H9 (cell line): ENCODE measurements at regions not wholly inside any gene's neighbourhood (a gene's known extent, or its start where the extent isn't known, plus 50 kb on each side); places are given as distances from the start of the nearest gene placed in this dataset.

Experiments used
- DNase-seq: peaks from one replicate; pipeline ENCODE4 v3.0.0-alpha.2; 2017
- H2AFZ ChIP-seq: one replicate; pipeline ENCODE4 v1.6.1; 2013; ENCODE audit warnings: mild to moderate bottlenecking, low read length, control low read depth, moderate library complexity
- H2AK5ac ChIP-seq: 2 replicates; pipeline ENCODE4 v1.6.1; 2013; ENCODE audit warnings: low read length, control low read depth, mixed read lengths; ENCODE audit not compliant: insufficient read length
- H2BK120ac ChIP-seq: one replicate; pipeline ENCODE4 v1.6.1; 2013; ENCODE audit warnings: low read depth, mild to moderate bottlenecking, low read length, control low read depth, inconsistent platforms; ENCODE audit not compliant: poor library complexity, severe bottlenecking
- H2BK12ac ChIP-seq: 2 replicates; pipeline ENCODE4 v1.6.1; 2013; ENCODE audit warnings: low read length, control low read depth, mixed read lengths, low read depth; ENCODE audit not compliant: insufficient read length
- H2BK15ac ChIP-seq: 2 replicates; pipeline ENCODE4 v1.6.1; 2013; ENCODE audit warnings: low read depth, low read length, control low read depth
- H2BK20ac ChIP-seq: one replicate; pipeline ENCODE4 v1.6.1; 2013; ENCODE audit warnings: low read depth, mild to moderate bottlenecking, low read length, control low read depth, inconsistent platforms; ENCODE audit not compliant: poor library complexity, severe bottlenecking
- H2BK5ac ChIP-seq: 2 replicates; pipeline ENCODE4 v1.6.1; 2013; ENCODE audit warnings: low read length, control low read depth, mixed read lengths; ENCODE audit not compliant: insufficient read length
- H3K14ac ChIP-seq: 2 replicates; pipeline ENCODE4 v1.6.1; 2013; ENCODE audit warnings: low read length, control low read depth; ENCODE audit not compliant: insufficient read depth
- H3K18ac ChIP-seq: 2 replicates; pipeline ENCODE4 v1.6.1; 2013; ENCODE audit warnings: low read depth, mild to moderate bottlenecking, mixed read lengths, low read length, control low read depth; ENCODE audit not compliant: insufficient read length
- H3K23ac ChIP-seq: 2 replicates; pipeline ENCODE4 v1.6.1; 2013; ENCODE audit warnings: low read length, control low read depth, mixed read lengths, low read depth; ENCODE audit not compliant: insufficient read length
- H3K23me2 ChIP-seq: 2 replicates; pipeline ENCODE4 v1.6.1; 2013; ENCODE audit warnings: low read depth, mild to moderate bottlenecking, mixed read lengths, low read length, control low read depth; ENCODE audit not compliant: insufficient read length, poor library complexity, severe bottlenecking
- H3K27ac ChIP-seq: 2 replicates; pipeline ENCODE4 v1.5.1; 2013; ENCODE audit warnings: low read length, control low read depth, mixed read lengths, low read depth; ENCODE audit not compliant: insufficient read length
- H3K27me3 ChIP-seq: 2 replicates; pipeline ENCODE4 v1.6.1; 2013; ENCODE audit warnings: low read length, control low read depth, inconsistent platforms; ENCODE audit not compliant: insufficient read depth
- H3K4ac ChIP-seq: 2 replicates; pipeline ENCODE4 v1.6.1; 2013; ENCODE audit warnings: low read depth, mild to moderate bottlenecking, control low read depth, inconsistent platforms, low read length, moderate library complexity
- H3K4me1 ChIP-seq: 2 replicates; pipeline ENCODE4 v1.6.1; 2013; ENCODE audit warnings: low read length, control low read depth, inconsistent platforms; ENCODE audit not compliant: insufficient read depth
- H3K4me2 ChIP-seq: 2 replicates; pipeline ENCODE4 v1.6.1; 2013; ENCODE audit warnings: low read length, control low read depth, mixed read lengths; ENCODE audit not compliant: insufficient read length, insufficient read depth
- H3K56ac ChIP-seq: 2 replicates; pipeline ENCODE4 v1.6.1; 2013; ENCODE audit warnings: low read depth, mild to moderate bottlenecking, mixed read lengths, low read length, control low read depth; ENCODE audit not compliant: insufficient read length
- H3K79me1 ChIP-seq: 2 replicates; pipeline ENCODE4 v1.6.1; 2013; ENCODE audit warnings: low read depth, mild to moderate bottlenecking, moderate library complexity, low read length, control low read depth, inconsistent platforms; ENCODE audit not compliant: insufficient read depth, poor library complexity, severe bottlenecking
- H3K79me2 ChIP-seq: 2 replicates; pipeline ENCODE4 v1.6.1; 2013; ENCODE audit warnings: low read length, control low read depth, inconsistent platforms; ENCODE audit not compliant: insufficient read depth
- H3K9ac ChIP-seq: 2 replicates; pipeline ENCODE4 v1.6.1; 2013; ENCODE audit warnings: low read length, control low read depth, mixed read lengths; ENCODE audit not compliant: insufficient read length; ENCODE audit errors: extremely low read depth
- H3K9me3 ChIP-seq: one replicate; pipeline ENCODE4 v1.6.1; 2013; ENCODE audit warnings: low read depth, low read length, inconsistent platforms; ENCODE audit not compliant: control insufficient read depth
- H3T11ph ChIP-seq: one replicate; pipeline ENCODE4 v1.6.1; 2013; ENCODE audit warnings: mild to moderate bottlenecking, low read length, control low read depth, inconsistent platforms
- H4K20me1 ChIP-seq: one replicate; pipeline ENCODE4 v1.6.1; 2013; ENCODE audit not compliant: control insufficient read depth, insufficient read length, insufficient read depth
- H4K5ac ChIP-seq: 2 replicates; pipeline ENCODE4 v1.6.1; 2013; ENCODE audit warnings: low read depth, mild to moderate bottlenecking, mixed read lengths, low read length, control low read depth; ENCODE audit not compliant: insufficient read length
- H4K8ac ChIP-seq: replicated peaks from 2 replicates; pipeline ENCODE4 v1.6.1; 2013; ENCODE audit warnings: low read length, control low read depth, mixed read lengths, low read depth; ENCODE audit not compliant: insufficient read length
- H4K91ac ChIP-seq: 2 replicates; pipeline ENCODE4 v1.6.1; 2013; ENCODE audit warnings: low read depth, mild to moderate bottlenecking, moderate library complexity, mixed read lengths, low read length, control low read depth; ENCODE audit not compliant: insufficient read length
- H3K27ac Mint-ChIP-seq, 3 experiments: 2 replicates in 2 of 3; 3 replicates in 1 of 3; pipeline ENCODE4 v1.8.0; 2020 to 2021; ENCODE audit warnings: mixed read lengths in 3 of 3, mild to moderate bottlenecking in 1 of 3, moderate library complexity in 1 of 3
- H3K27me3 Mint-ChIP-seq: 2 replicates; pipeline ENCODE4 v1.8.0; 2021; ENCODE audit warnings: low read depth, mild to moderate bottlenecking, moderate library complexity, mixed read lengths
- H3K36me3 Mint-ChIP-seq, 3 experiments: 2 replicates in 2 of 3; 3 replicates in 1 of 3; pipeline ENCODE4 v1.8.0; 2020 to 2021; ENCODE audit warnings: low read depth in 3 of 3, mixed read lengths in 3 of 3; ENCODE audit not compliant: insufficient read depth in 1 of 3
- H3K4me1 Mint-ChIP-seq, 2 experiments: 2 replicates each; pipeline ENCODE4 v1.8.0; 2020; ENCODE audit warnings: mixed read lengths in 2 of 2
- H3K4me3 Mint-ChIP-seq, 2 experiments: 2 replicates in 1 of 2; 3 replicates in 1 of 2; pipeline ENCODE4 v1.8.0; 2020 to 2021; ENCODE audit warnings: mild to moderate bottlenecking in 2 of 2, mixed read lengths in 2 of 2, moderate library complexity in 1 of 2
- H3K9me3 Mint-ChIP-seq, 2 experiments: 2 replicates in 1 of 2; 3 replicates in 1 of 2; pipeline ENCODE4 v1.8.0; 2020; ENCODE audit warnings: mild to moderate bottlenecking in 2 of 2, mixed read lengths in 2 of 2, moderate library complexity in 1 of 2
- CTCF ChIP-seq: fragments of 200-600 bp; sonication (generic); conservative IDR thresholded peaks from 3 replicates; pipeline ENCODE4 v1.8.0; 2021; ENCODE audit warnings: antibody characterized with exemption, mild to moderate bottlenecking
- WGBS: extraction: QIAGEN DNeasy Blood & Tissue Kit; methylation state at CpG from one replicate; pipeline ENCODE4 v1.1.7; 2013; ENCODE audit warnings: missing lambda C conversion rate, low lambda C conversion rate, mixed read lengths; ENCODE audit not compliant: insufficient read length; ENCODE audit errors: extremely low coverage; 5-methylcytosine and 5-hydroxymethylcytosine counted together

- Histone ChIP-seq H3T11ph (no peak overlapping the region), H3K14ac (no peak overlapping the region), H2AFZ (no peak overlapping the region), H4K91ac (no peak overlapping the region), H3K4me2 (no peak overlapping the region), H3K79me1 (no peaks in the 10 kb centered on the region), H2BK20ac (no peak overlapping the region), H3K56ac (no peak overlapping the region), H3K27me3 (no peaks in the 10 kb centered on the region), H3K27ac (no peak overlapping the region), H2BK120ac (no peak overlapping the region), H2BK15ac (no peak overlapping the region), H3K23me2 (no peaks in the 10 kb centered on the region), H4K5ac (no peak overlapping the region), H3K9ac (no peak overlapping the region), H3K23ac (no peak overlapping the region), H2BK12ac (no peak overlapping the region), H3K4ac (no peak overlapping the region), H3K18ac (no peak overlapping the region), H2BK5ac (no peak overlapping the region), H3K79me2 (no peaks in the 10 kb centered on the region), H4K20me1 (no peaks in the 10 kb centered on the region), H3K9me3 (no peaks in the 10 kb centered on the region), H3K4me1 (no peaks in the 10 kb centered on the region), H4K8ac (no peak overlapping the region), H2AK5ac (no peak overlapping the region)
- H3K4me3 Mint-ChIP-seq = no peak overlapping the region
- peaks cover 14% of the 10 kb centered on the region for H3K27me3 Mint-ChIP-seq
- H3K4me1 Mint-ChIP-seq = no peaks in the 10 kb centered on the region
- no peaks in the 10 kb centered on the region for H3K36me3 Mint-ChIP-seq
- no peaks in the 10 kb centered on the region for H3K9me3 Mint-ChIP-seq
- no CpG with 5 or more reads among the region's 1 CpG for WGBS
- H3K27ac Mint-ChIP-seq = no peak overlapping the region
- no peak for DNase-seq
- no peak for TF ChIP-seq CTCF
Observed at GRCh38 chr7:47143339-47143738, 438.6 kb downstream of the TNS3 start.
